Thoracic aorta (tissue), 2 donors: ENCODE measurements at regions not wholly inside any gene's neighbourhood (a gene's known extent, or its start where the extent isn't known, plus 50 kb on each side); places are given as distances from the start of the nearest gene placed in this dataset.

Experiments used
- ATAC-seq: fragments of 150-250 bp; one replicate; pipeline ENCODE4 v1.8.0; 2017; ENCODE audit warnings: low read depth; ENCODE audit not compliant: insufficient number of reproducible peaks, low FRiP score
- DNase-seq: peaks from one replicate; pipeline ENCODE4 v3.0.0-alpha.2; 2020; ENCODE audit warnings: low spot score
- H3K27ac ChIP-seq, 2 donors: fragments of 200-600 bp; sonication (generic); 1 replicate in 1 of 2; 2 replicates in 1 of 2; pipeline ENCODE4 v1.5.1; 2016; ENCODE audit warnings: mild to moderate bottlenecking in 2 of 2, moderate library complexity in 2 of 2
- H3K27me3 ChIP-seq: fragments of 200-600 bp; sonication (generic); replicated peaks from 2 replicates; pipeline ENCODE4 v1.6.0; 2016; ENCODE audit warnings: mild to moderate bottlenecking; ENCODE audit not compliant: insufficient read depth
- H3K36me3 ChIP-seq: fragments of 200-600 bp; sonication (generic); one replicate; pipeline ENCODE4 v1.5.1; 2016
- H3K4me1 ChIP-seq, 2 donors: fragments of 200-600 bp; sonication (generic); 1 replicate in 1 of 2; 2 replicates in 1 of 2; pipeline versions ENCODE4 v1.5.1 to v1.6.0; 2016; ENCODE audit warnings: low read depth in 2 of 2, mild to moderate bottlenecking in 1 of 2; ENCODE audit not compliant: control insufficient read depth in 1 of 2
- H3K4me3 ChIP-seq: fragments of 200-600 bp; sonication (generic); 2 replicates; pipeline ENCODE4 v1.5.1; 2016; ENCODE audit warnings: mild to moderate bottlenecking
- H3K9me3 ChIP-seq: fragments of 200-600 bp; sonication (generic); 2 replicates; pipeline ENCODE4 v1.5.1; 2016
- CTCF ChIP-seq: fragments of 200-600 bp; sonication (generic); IDR thresholded peaks from one replicate; pipeline ENCODE4 v1.5.1; 2019; ENCODE audit warnings: antibody characterized with exemption

GRCh38 chr6:113292646-113293422, 564.3 kb upstream of the MARCKS start:
- Histone ChIP-seq H3K4me3 (no peak overlapping the region), H3K4me1 (no peaks in the 10 kb centered on the region), H3K36me3 (no peaks in the 10 kb centered on the region), H3K9me3 (no peaks in the 10 kb centered on the region), H3K27ac (no peak overlapping the region), H3K27me3 (no peaks in the 10 kb centered on the region)
- DNase-seq = no peak
- TF ChIP-seq CTCF = no peak
- ATAC-seq = no peak

- no peaks in the 10 kb centered on the region for H3K4me1 ChIP-seq
- H3K36me3 ChIP-seq = no peaks in the 10 kb centered on the region
- no peak overlapping the region for H3K27ac ChIP-seq
- no peak for TF ChIP-seq CTCF
- H3K9me3 ChIP-seq = no peaks in the 10 kb centered on the region
- ATAC-seq (no peak), DNase-seq (no peak)
- H3K27me3 ChIP-seq = no peaks in the 10 kb centered on the region
- no peak overlapping the region for H3K4me3 ChIP-seq
Measured at GRCh38 chr6:113293423-113293740, 563.8 kb upstream of the MARCKS start.

- H3K4me3 ChIP-seq = no peak overlapping the region
- no peaks in the 10 kb centered on the region for H3K27me3 ChIP-seq
- no peak for ATAC-seq
- no peak for DNase-seq
- no peak overlapping the region for H3K27ac ChIP-seq
- H3K36me3 ChIP-seq = no peaks in the 10 kb centered on the region
- H3K4me1 ChIP-seq = no peaks in the 10 kb centered on the region
- H3K9me3 ChIP-seq = no peaks in the 10 kb centered on the region
- no peak for TF ChIP-seq CTCF
Measured at GRCh38 chr6:113299531-113299930, 557.6 kb upstream of the MARCKS start.

GRCh38 chr6:113301651-113302050, 555.5 kb upstream of the MARCKS start:
- TF ChIP-seq CTCF = no peak

GRCh38 chr6:113304116-113304515, 553.0 kb upstream of the MARCKS start:
- Histone ChIP-seq H3K9me3 (no peaks in the 10 kb centered on the region), H3K36me3 (no peaks in the 10 kb centered on the region), H3K27me3 (no peaks in the 10 kb centered on the region), H3K4me1 (no peaks in the 10 kb centered on the region), H3K27ac (no peak overlapping the region), H3K4me3 (no peak overlapping the region)
- ATAC-seq = no peak
- TF ChIP-seq CTCF = no peak
- DNase-seq = no peak

More at GRCh38 chr6:113301651-113302050, 555.5 kb upstream of the MARCKS start:
- H3K4me1 ChIP-seq = no peaks in the 10 kb centered on the region
- no peaks in the 10 kb centered on the region for H3K36me3 ChIP-seq
- no peak for ATAC-seq
- H3K27ac ChIP-seq = no peak overlapping the region
- H3K9me3 ChIP-seq = no peaks in the 10 kb centered on the region
- no peak overlapping the region for H3K4me3 ChIP-seq
- H3K27me3 ChIP-seq = no peaks in the 10 kb centered on the region
- no peak for DNase-seq
